AG04449 (cell line): ENCODE measurements at regions not wholly inside any gene's neighbourhood (a gene's known extent, or its start where the extent isn't known, plus 50 kb on each side); places are given as distances from the start of the nearest gene placed in this dataset.

ENCODE experiments used
- CTCF ChIA-PET: fragments of 350-600 bp; formaldehyde crosslinking; extraction: SDS; loops from one replicate; lab custom pipeline; 2021; ENCODE audit warnings: antibody characterized with exemption; lab: Yijun Ruan, JAX
- POLR2A ChIA-PET: fragments of 400-600, 350-600 bp; formaldehyde crosslinking; extraction: SDS; loops from one replicate; lab custom pipeline; 2020; ENCODE audit warnings: antibody characterized with exemption, inconsistent platforms; lab: Yijun Ruan, JAX
- DNase-seq: peaks from one replicate; pipeline ENCODE4 v3.0.0-alpha.2; 2010; ENCODE audit warnings: low read depth, low spot score
- H3K4me3 ChIP-seq: 2 replicates; pipeline ENCODE4 v1.5.1; 2011; ENCODE audit warnings: low read depth, mild to moderate bottlenecking, control low read depth, low read length
- CTCF ChIP-seq: IDR thresholded peaks from one replicate; pipeline ENCODE4 v1.5.1; 2011; ENCODE audit warnings: mild to moderate bottlenecking, moderate library complexity, low read length, control low read depth, inconsistent platforms; ENCODE audit not compliant: insufficient read depth; ENCODE audit errors: missing control alignments

- DNase-seq, result no peak
- no peak for TF ChIP-seq CTCF
- ChIA-PET POLR2A (no interaction called here), CTCF (no interaction called here)
- H3K4me3 ChIP-seq, result no peak overlapping the region
These were observed 50.8 kb upstream of the PLAAT1 start for GRCh38 chr3:193190146-193190786.
